ENCODE measurements at regions not wholly inside any gene's neighbourhood (a gene's known extent, or its start where the extent isn't known, plus 50 kb on each side); places are given as distances from the start of the nearest gene placed in this dataset.

- Histone ChIP-seq H3K4me3 (ENCODE audit: insufficient read depth, low read depth, low read length) (no peak overlapping the region), H3K27me3 (ENCODE audit: control insufficient read depth, insufficient read depth, low read length) (peaks cover 100% of the 10 kb centered on the region), H3K36me3 (replicated peaks; ENCODE audit: control insufficient read depth, insufficient read depth, low read length) (no peaks in the 10 kb centered on the region)
- DNase-seq: peak; percentile 47
These were observed 79.9 kb downstream of the NR2F2 start for GRCh38 chr15:96410175-96411055.

- Histone ChIP-seq H3K4me3 (ENCODE audit: insufficient read depth, low read depth, low read length) (no peak overlapping the region), H3K36me3 (replicated peaks; ENCODE audit: control insufficient read depth, insufficient read depth, low read length) (no peaks in the 10 kb centered on the region), H3K27me3 (ENCODE audit: control insufficient read depth, insufficient read depth, low read length) (peaks cover 100% of the 10 kb centered on the region)
- no peak for DNase-seq
These were observed 80.8 kb downstream of the NR2F2 start for GRCh38 chr15:96411056-96412031.

GRCh38 chr15:96412045-96412905 is 81.8 kb downstream of the NR2F2 start:
- Histone ChIP-seq H3K4me3 (ENCODE audit: insufficient read depth, low read depth, low read length) (no peak overlapping the region), H3K27me3 (ENCODE audit: control insufficient read depth, insufficient read depth, low read length) (peaks cover 100% of the 10 kb centered on the region), H3K36me3 (replicated peaks; ENCODE audit: control insufficient read depth, insufficient read depth, low read length) (no peaks in the 10 kb centered on the region)
- no peak for DNase-seq

- DNase-seq: no peak
- Histone ChIP-seq H3K27me3 (ENCODE audit: control insufficient read depth, insufficient read depth, low read length) (peaks cover 100% of the 10 kb centered on the region), H3K36me3 (replicated peaks; ENCODE audit: control insufficient read depth, insufficient read depth, low read length) (no peaks in the 10 kb centered on the region), H3K4me3 (ENCODE audit: insufficient read depth, low read depth, low read length) (no peak overlapping the region)
These were observed 82.4 kb downstream of the NR2F2 start for GRCh38 chr15:96412906-96413231.

GRCh38 chr15:96413657-96414056 is 83.2 kb downstream of the NR2F2 start:
- no peak for DNase-seq
- Histone ChIP-seq H3K36me3 (replicated peaks; ENCODE audit: control insufficient read depth, insufficient read depth, low read length) (no peaks in the 10 kb centered on the region), H3K4me3 (ENCODE audit: insufficient read depth, low read depth, low read length) (no peak overlapping the region), H3K27me3 (ENCODE audit: control insufficient read depth, insufficient read depth, low read length) (peaks cover 100% of the 10 kb centered on the region)

GRCh38 chr15:96414875-96415274 is 84.4 kb downstream of the NR2F2 start:
- peaks cover 100% of the 10 kb centered on the region for H3K27me3 ChIP-seq (ENCODE audit: control insufficient read depth, insufficient read depth, low read length)
- DNase-seq: no peak
- H3K36me3 ChIP-seq (replicated peaks; ENCODE audit: control insufficient read depth, insufficient read depth, low read length): no peaks in the 10 kb centered on the region
- no peak overlapping the region for H3K4me3 ChIP-seq (ENCODE audit: insufficient read depth, low read depth, low read length)

GRCh38 chr15:96415513-96416217 is 85.2 kb downstream of the NR2F2 start:
- Histone ChIP-seq H3K4me3 (ENCODE audit: insufficient read depth, low read depth, low read length) (no peak overlapping the region), H3K27me3 (ENCODE audit: control insufficient read depth, insufficient read depth, low read length) (peaks cover 100% of the 10 kb centered on the region)
- DNase-seq: no peak

GRCh38 chr15:96416218-96416933 is 85.9 kb downstream of the NR2F2 start:
- Histone ChIP-seq H3K36me3 (replicated peaks; ENCODE audit: control insufficient read depth, insufficient read depth, low read length) (no peaks in the 10 kb centered on the region), H3K27me3 (ENCODE audit: control insufficient read depth, insufficient read depth, low read length) (peaks cover 97% of the 10 kb centered on the region), H3K4me3 (ENCODE audit: insufficient read depth, low read depth, low read length) (peak overlapping the region; percentile 17; the same call in 1 of the 2 replicates)
- peak; percentile 77 for DNase-seq

More at GRCh38 chr15:96415513-96416217, 85.2 kb downstream of the NR2F2 start:
- no peaks in the 10 kb centered on the region for H3K36me3 ChIP-seq (replicated peaks; ENCODE audit: control insufficient read depth, insufficient read depth, low read length)

GRCh38 chr15:96416934-96417759 is 86.6 kb downstream of the NR2F2 start:
- peak overlapping the region; percentile 17; the same call in 1 of the 2 replicates for H3K4me3 ChIP-seq (ENCODE audit: insufficient read depth, low read depth, low read length)
- peak; percentile 74 for DNase-seq
- no peaks in the 10 kb centered on the region for H3K36me3 ChIP-seq (replicated peaks; ENCODE audit: control insufficient read depth, insufficient read depth, low read length)
- H3K27me3 ChIP-seq (ENCODE audit: control insufficient read depth, insufficient read depth, low read length): peaks cover 95% of the 10 kb centered on the region

GRCh38 chr15:96417760-96418130 is 87.2 kb downstream of the NR2F2 start:
- no peak for DNase-seq
- H3K27me3 ChIP-seq (ENCODE audit: control insufficient read depth, insufficient read depth, low read length): peaks cover 95% of the 10 kb centered on the region
- H3K4me3 ChIP-seq (ENCODE audit: insufficient read depth, low read depth, low read length): no peak overlapping the region

GRCh38 chr15:96418146-96418545 is 87.6 kb downstream of the NR2F2 start:
- H3K4me3 ChIP-seq (ENCODE audit: insufficient read depth, low read depth, low read length): no peak overlapping the region

More at GRCh38 chr15:96417760-96418130, 87.2 kb downstream of the NR2F2 start:
- no peaks in the 10 kb centered on the region for H3K36me3 ChIP-seq (replicated peaks; ENCODE audit: control insufficient read depth, insufficient read depth, low read length)

GRCh38 chr15:96421178-96421601 is 90.7 kb downstream of the NR2F2 start:
- H3K4me3 ChIP-seq (ENCODE audit: insufficient read depth, low read depth, low read length): no peak overlapping the region
- H3K36me3 ChIP-seq (replicated peaks; ENCODE audit: control insufficient read depth, insufficient read depth, low read length): no peaks in the 10 kb centered on the region
- no peak for DNase-seq
- peaks cover 63% of the 10 kb centered on the region for H3K27me3 ChIP-seq (ENCODE audit: control insufficient read depth, insufficient read depth, low read length)

More at GRCh38 chr15:96418146-96418545, 87.6 kb downstream of the NR2F2 start:
- peaks cover 94% of the 10 kb centered on the region for H3K27me3 ChIP-seq (ENCODE audit: control insufficient read depth, insufficient read depth, low read length)
- DNase-seq: no peak
- H3K36me3 ChIP-seq (replicated peaks; ENCODE audit: control insufficient read depth, insufficient read depth, low read length): no peaks in the 10 kb centered on the region

Data from H7 (cell line).